ENCODE measurements at regions not wholly inside any gene's neighbourhood (a gene's known extent, or its start where the extent isn't known, plus 50 kb on each side); places are given as distances from the start of the nearest gene placed in this dataset.

DNA sequence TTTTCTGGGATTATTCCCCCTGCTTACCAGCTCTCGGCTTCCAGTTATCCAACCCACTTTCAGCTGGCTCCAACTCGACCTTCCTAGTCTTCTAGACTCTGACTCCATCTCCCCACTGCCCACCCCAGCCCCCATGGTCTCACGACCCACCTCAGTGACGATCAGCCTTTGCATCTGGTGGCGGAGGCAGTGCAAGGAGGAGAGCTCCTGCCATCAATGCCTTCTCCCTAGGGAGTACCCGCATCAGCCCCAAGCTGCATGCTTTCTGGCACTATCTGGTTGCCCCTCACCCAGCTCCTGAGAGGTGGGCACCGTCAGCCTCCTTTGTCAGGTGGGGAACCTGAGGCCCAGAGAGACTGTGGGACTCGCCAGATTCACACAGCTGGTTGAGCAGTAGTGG, 72.6 kb upstream of the RPL38 start:
- H3K36me3 ChIP-seq (ENCODE audit: control insufficient read depth, insufficient read depth, low read length) = no peaks in the 10 kb centered on the region
- no peak overlapping the region for H3K27ac ChIP-seq (ENCODE audit: low read length)
- ChIA-PET POLR2A (interaction anchor here (0.5 kb wide), 1 partner anchor 200 kb away, joined by 5 read pairs; no protein-coding TSS in a partner anchor), CTCF (no interaction called here)
- H3K4me3 ChIP-seq (ENCODE audit: low read depth in 2 of 2, low read length in 2 of 2) = no peak overlapping the region
- H3K27me3 ChIP-seq (ENCODE audit: control insufficient read depth, insufficient read depth, low read length) = peaks cover 21% of the 10 kb centered on the region
- H3K4me1 ChIP-seq (ENCODE audit: control insufficient read depth, insufficient read depth, low read length) = no peaks in the 10 kb centered on the region
- DNase-seq (ENCODE audit: low read depth, low spot score) (no peak), ATAC-seq (no peak)
- TF ChIP-seq SIN3A (IDR thresholded peaks at IDR 0.05; ENCODE audit: borderline replicate concordance, insufficient read depth, low read depth, low read length) = no peak
- TF ChIP-seq, protein P1, sequence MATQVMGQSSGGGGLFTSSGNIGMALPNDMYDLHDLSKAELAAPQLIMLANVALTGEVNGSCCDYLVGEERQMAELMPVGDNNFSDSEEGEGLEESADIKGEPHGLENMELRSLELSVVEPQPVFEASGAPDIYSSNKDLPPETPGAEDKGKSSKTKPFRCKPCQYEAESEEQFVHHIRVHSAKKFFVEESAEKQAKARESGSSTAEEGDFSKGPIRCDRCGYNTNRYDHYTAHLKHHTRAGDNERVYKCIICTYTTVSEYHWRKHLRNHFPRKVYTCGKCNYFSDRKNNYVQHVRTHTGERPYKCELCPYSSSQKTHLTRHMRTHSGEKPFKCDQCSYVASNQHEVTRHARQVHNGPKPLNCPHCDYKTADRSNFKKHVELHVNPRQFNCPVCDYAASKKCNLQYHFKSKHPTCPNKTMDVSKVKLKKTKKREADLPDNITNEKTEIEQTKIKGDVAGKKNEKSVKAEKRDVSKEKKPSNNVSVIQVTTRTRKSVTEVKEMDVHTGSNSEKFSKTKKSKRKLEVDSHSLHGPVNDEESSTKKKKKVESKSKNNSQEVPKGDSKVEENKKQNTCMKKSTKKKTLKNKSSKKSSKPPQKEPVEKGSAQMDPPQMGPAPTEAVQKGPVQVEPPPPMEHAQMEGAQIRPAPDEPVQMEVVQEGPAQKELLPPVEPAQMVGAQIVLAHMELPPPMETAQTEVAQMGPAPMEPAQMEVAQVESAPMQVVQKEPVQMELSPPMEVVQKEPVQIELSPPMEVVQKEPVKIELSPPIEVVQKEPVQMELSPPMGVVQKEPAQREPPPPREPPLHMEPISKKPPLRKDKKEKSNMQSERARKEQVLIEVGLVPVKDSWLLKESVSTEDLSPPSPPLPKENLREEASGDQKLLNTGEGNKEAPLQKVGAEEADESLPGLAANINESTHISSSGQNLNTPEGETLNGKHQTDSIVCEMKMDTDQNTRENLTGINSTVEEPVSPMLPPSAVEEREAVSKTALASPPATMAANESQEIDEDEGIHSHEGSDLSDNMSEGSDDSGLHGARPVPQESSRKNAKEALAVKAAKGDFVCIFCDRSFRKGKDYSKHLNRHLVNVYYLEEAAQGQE (IDR thresholded peaks at IDR 0.05; ENCODE audit: insufficient read depth in 1 of 2, low read depth in 2 of 2, low read length in 1 of 2) = no peak
- TF ChIP-seq, protein P2, sequence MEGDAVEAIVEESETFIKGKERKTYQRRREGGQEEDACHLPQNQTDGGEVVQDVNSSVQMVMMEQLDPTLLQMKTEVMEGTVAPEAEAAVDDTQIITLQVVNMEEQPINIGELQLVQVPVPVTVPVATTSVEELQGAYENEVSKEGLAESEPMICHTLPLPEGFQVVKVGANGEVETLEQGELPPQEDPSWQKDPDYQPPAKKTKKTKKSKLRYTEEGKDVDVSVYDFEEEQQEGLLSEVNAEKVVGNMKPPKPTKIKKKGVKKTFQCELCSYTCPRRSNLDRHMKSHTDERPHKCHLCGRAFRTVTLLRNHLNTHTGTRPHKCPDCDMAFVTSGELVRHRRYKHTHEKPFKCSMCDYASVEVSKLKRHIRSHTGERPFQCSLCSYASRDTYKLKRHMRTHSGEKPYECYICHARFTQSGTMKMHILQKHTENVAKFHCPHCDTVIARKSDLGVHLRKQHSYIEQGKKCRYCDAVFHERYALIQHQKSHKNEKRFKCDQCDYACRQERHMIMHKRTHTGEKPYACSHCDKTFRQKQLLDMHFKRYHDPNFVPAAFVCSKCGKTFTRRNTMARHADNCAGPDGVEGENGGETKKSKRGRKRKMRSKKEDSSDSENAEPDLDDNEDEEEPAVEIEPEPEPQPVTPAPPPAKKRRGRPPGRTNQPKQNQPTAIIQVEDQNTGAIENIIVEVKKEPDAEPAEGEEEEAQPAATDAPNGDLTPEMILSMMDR (IDR thresholded peaks at IDR 0.05) = no peak
- TF ChIP-seq TCF7L2 (IDR thresholded peaks at IDR 0.05; ENCODE audit: low read depth, low read length) = no peak
- no peak for TF ChIP-seq POLR2AphosphoS5 (IDR thresholded peaks at IDR 0.05; ENCODE audit: low read depth, low read length)
- no TSS peak for BruUV-seq (replicated peaks)
- intact Hi-C loops (cut with micrococcal nuclease; ENCODE audit: unreplicated experiment) = no loop called here
- in situ Hi-C loops (cut with HindIII; ENCODE audit: low pct_unique_long_range_greater_than_20kb, low sequenced_read_pairs) = no loop called here
- H3K9me3 ChIP-seq (ENCODE audit: control insufficient read depth, insufficient read depth, low read depth, low read length) = no peaks in the 10 kb centered on the region

DNA sequence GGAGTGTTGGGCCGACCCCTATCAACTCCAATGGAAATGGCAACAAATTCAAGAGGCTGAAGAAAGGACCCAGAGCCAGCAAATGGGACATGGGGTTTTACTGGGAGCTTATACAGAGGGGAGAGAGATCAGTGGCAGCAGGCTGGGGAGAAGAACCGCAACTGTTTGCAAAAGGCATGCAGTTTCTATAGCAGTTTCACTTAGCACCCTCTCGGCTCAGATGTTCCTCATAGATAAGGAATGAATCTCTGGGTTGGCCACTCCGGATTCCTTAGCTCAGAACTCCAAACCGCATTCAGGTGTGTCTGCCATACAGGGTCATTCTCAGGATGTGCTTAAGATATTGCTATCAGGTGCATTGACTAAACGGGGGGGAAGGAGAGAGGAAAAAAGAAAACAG, 71.1 kb upstream of the RPL38 start:
- H3K4me1 ChIP-seq (ENCODE audit: control insufficient read depth, insufficient read depth, low read length) = no peaks in the 10 kb centered on the region
- ChIA-PET POLR2A (no interaction called here), CTCF (no interaction called here)
- no peak overlapping the region for H3K4me3 ChIP-seq (ENCODE audit: low read depth in 2 of 2, low read length in 2 of 2)
- H3K36me3 ChIP-seq (ENCODE audit: control insufficient read depth, insufficient read depth, low read length) = no peaks in the 10 kb centered on the region
- in situ Hi-C loops (cut with HindIII; ENCODE audit: low pct_unique_long_range_greater_than_20kb, low sequenced_read_pairs) = no loop called here
- ATAC-seq = no peak
- no TSS peak for BruUV-seq (replicated peaks)
- no peaks in the 10 kb centered on the region for H3K9me3 ChIP-seq (ENCODE audit: control insufficient read depth, insufficient read depth, low read depth, low read length)
- no peak overlapping the region for H3K27ac ChIP-seq (ENCODE audit: low read length)
- intact Hi-C loops (cut with micrococcal nuclease; ENCODE audit: unreplicated experiment) = no loop called here
- peaks cover 30% of the 10 kb centered on the region for H3K27me3 ChIP-seq (ENCODE audit: control insufficient read depth, insufficient read depth, low read length)
- no peak for DNase-seq (ENCODE audit: low read depth, low spot score)
- TF ChIP-seq, protein P2 (IDR thresholded peaks at IDR 0.05) = no peak
- TF ChIP-seq, protein P1 (IDR thresholded peaks at IDR 0.05; ENCODE audit: insufficient read depth in 1 of 2, low read depth in 2 of 2, low read length in 1 of 2) = no peak
- TF ChIP-seq SIN3A (IDR thresholded peaks at IDR 0.05; ENCODE audit: borderline replicate concordance, insufficient read depth, low read depth, low read length) = no peak
- TF ChIP-seq TCF7L2 (IDR thresholded peaks at IDR 0.05; ENCODE audit: low read depth, low read length) = no peak
- no peak for TF ChIP-seq POLR2AphosphoS5 (IDR thresholded peaks at IDR 0.05; ENCODE audit: low read depth, low read length)

All from Panc1 (cell line).